Adrenal gland (tissue), 5 donors: ENCODE measurements at regions not wholly inside any gene's neighbourhood (a gene's known extent, or its start where the extent isn't known, plus 50 kb on each side); places are given as distances from the start of the nearest gene placed in this dataset.

ENCODE experiments used
- POLR2A ChIP-seq, 2 donors: fragments of 450-650 bp; IDR thresholded peaks; one replicate each; pipeline ENCODE4 v1.6.1; 2017; ENCODE audit warnings: antibody characterized with exemption in 2 of 2, mild to moderate bottlenecking in 2 of 2, moderate library complexity in 1 of 2
- TF ChIP-seq, protein P1 (sequence below), 6 experiments: fragments of 450-650 bp in 4 of 6; fragments of 200-600 bp in 2 of 6; sonication (generic) in 1 of 6; IDR thresholded peaks; 1 replicate in 5 of 6; 2 replicates in 1 of 6; pipeline versions ENCODE4 v1.5.1 to v1.8.0; 2016 to 2021; ENCODE audit warnings: antibody characterized with exemption in 6 of 6, mild to moderate bottlenecking in 2 of 6, moderate library complexity in 1 of 6
- donor health status: DM: no; HTN: no; CAD: no.

- TF ChIP-seq, protein P1, sequence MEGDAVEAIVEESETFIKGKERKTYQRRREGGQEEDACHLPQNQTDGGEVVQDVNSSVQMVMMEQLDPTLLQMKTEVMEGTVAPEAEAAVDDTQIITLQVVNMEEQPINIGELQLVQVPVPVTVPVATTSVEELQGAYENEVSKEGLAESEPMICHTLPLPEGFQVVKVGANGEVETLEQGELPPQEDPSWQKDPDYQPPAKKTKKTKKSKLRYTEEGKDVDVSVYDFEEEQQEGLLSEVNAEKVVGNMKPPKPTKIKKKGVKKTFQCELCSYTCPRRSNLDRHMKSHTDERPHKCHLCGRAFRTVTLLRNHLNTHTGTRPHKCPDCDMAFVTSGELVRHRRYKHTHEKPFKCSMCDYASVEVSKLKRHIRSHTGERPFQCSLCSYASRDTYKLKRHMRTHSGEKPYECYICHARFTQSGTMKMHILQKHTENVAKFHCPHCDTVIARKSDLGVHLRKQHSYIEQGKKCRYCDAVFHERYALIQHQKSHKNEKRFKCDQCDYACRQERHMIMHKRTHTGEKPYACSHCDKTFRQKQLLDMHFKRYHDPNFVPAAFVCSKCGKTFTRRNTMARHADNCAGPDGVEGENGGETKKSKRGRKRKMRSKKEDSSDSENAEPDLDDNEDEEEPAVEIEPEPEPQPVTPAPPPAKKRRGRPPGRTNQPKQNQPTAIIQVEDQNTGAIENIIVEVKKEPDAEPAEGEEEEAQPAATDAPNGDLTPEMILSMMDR (IDR thresholded peaks at IDR 0.05), result no peak
- no peak for TF ChIP-seq POLR2A (IDR thresholded peaks at IDR 0.05)
Observed at GRCh38 chr10:130723704-130724103, 587.5 kb downstream of the GLRX3 start.
